Rectal smooth muscle tissue (tissue), 1 donor: ENCODE measurements at regions not wholly inside any gene's neighbourhood (a gene's known extent, or its start where the extent isn't known, plus 50 kb on each side); places are given as distances from the start of the nearest gene placed in this dataset.

Source experiments
- H3K27ac ChIP-seq: one replicate; pipeline ENCODE4 v1.7.0; 2013; ENCODE audit warnings: low read depth, low read length, inconsistent platforms
- H3K27me3 ChIP-seq: one replicate; pipeline ENCODE4 v1.7.0; 2013; ENCODE audit warnings: low read length; ENCODE audit not compliant: control insufficient read depth, insufficient read depth
- H3K36me3 ChIP-seq: one replicate; pipeline ENCODE4 v1.7.0; 2013; ENCODE audit warnings: low read length; ENCODE audit not compliant: control insufficient read depth, insufficient read depth
- H3K4me1 ChIP-seq: one replicate; pipeline ENCODE4 v1.7.0; 2013; ENCODE audit warnings: low read length; ENCODE audit not compliant: control insufficient read depth, insufficient read depth
- H3K4me3 ChIP-seq: one replicate; pipeline ENCODE4 v1.7.0; 2013; ENCODE audit warnings: low read length
- H3K9ac ChIP-seq: one replicate; pipeline ENCODE4 v1.7.0; 2013; ENCODE audit warnings: low read length

GRCh38 chr4:130329036-130329435 lies 1233.1 kb downstream of the C4orf33 start:
- Histone ChIP-seq H3K27me3 (no peaks in the 10 kb centered on the region), H3K4me1 (no peaks in the 10 kb centered on the region), H3K27ac (no peak overlapping the region), H3K9ac (no peak overlapping the region), H3K4me3 (no peak overlapping the region), H3K36me3 (no peaks in the 10 kb centered on the region)

GRCh38 chr4:130333241-130333759 lies 1237.3 kb downstream of the C4orf33 start:
- H3K4me1 ChIP-seq, result no peaks in the 10 kb centered on the region

GRCh38 chr4:130335417-130336194 lies 1239.7 kb downstream of the C4orf33 start:
- no peaks in the 10 kb centered on the region for H3K36me3 ChIP-seq

More at GRCh38 chr4:130333241-130333759, 1237.3 kb downstream of the C4orf33 start:
- Histone ChIP-seq H3K4me3 (no peak overlapping the region), H3K27me3 (no peaks in the 10 kb centered on the region), H3K9ac (no peak overlapping the region), H3K36me3 (no peaks in the 10 kb centered on the region), H3K27ac (no peak overlapping the region)

GRCh38 chr4:130336585-130337217 lies 1240.7 kb downstream of the C4orf33 start:
- H3K4me3 ChIP-seq, result no peak overlapping the region

More at GRCh38 chr4:130335417-130336194, 1239.7 kb downstream of the C4orf33 start:
- no peak overlapping the region for H3K9ac ChIP-seq
- no peak overlapping the region for H3K27ac ChIP-seq
- H3K27me3 ChIP-seq, result no peaks in the 10 kb centered on the region
- H3K4me3 ChIP-seq, result no peak overlapping the region
- H3K4me1 ChIP-seq, result no peaks in the 10 kb centered on the region

GRCh38 chr4:130338851-130339250 lies 1242.9 kb downstream of the C4orf33 start:
- H3K27me3 ChIP-seq, result no peaks in the 10 kb centered on the region
- H3K4me3 ChIP-seq, result no peak overlapping the region
- H3K9ac ChIP-seq, result no peak overlapping the region
- H3K4me1 ChIP-seq, result no peaks in the 10 kb centered on the region
- no peak overlapping the region for H3K27ac ChIP-seq
- no peaks in the 10 kb centered on the region for H3K36me3 ChIP-seq

More at GRCh38 chr4:130336585-130337217, 1240.7 kb downstream of the C4orf33 start:
- H3K9ac ChIP-seq, result no peak overlapping the region
- H3K36me3 ChIP-seq, result no peaks in the 10 kb centered on the region
- no peaks in the 10 kb centered on the region for H3K4me1 ChIP-seq
- H3K27ac ChIP-seq, result no peak overlapping the region
- no peaks in the 10 kb centered on the region for H3K27me3 ChIP-seq

- H3K4me3 ChIP-seq, result no peak overlapping the region
- H3K27me3 ChIP-seq, result no peaks in the 10 kb centered on the region
- no peak overlapping the region for H3K27ac ChIP-seq
- no peak overlapping the region for H3K9ac ChIP-seq
- H3K36me3 ChIP-seq, result no peaks in the 10 kb centered on the region
- H3K4me1 ChIP-seq, result no peaks in the 10 kb centered on the region
Measured at GRCh38 chr4:130349745-130350144, 1253.8 kb downstream of the C4orf33 start.

- Histone ChIP-seq H3K27me3 (no peaks in the 10 kb centered on the region), H3K27ac (no peak overlapping the region), H3K4me1 (no peaks in the 10 kb centered on the region), H3K4me3 (no peak overlapping the region), H3K9ac (no peak overlapping the region), H3K36me3 (no peaks in the 10 kb centered on the region)
Measured at GRCh38 chr4:130356873-130357272, 1260.9 kb downstream of the C4orf33 start.

- no peaks in the 10 kb centered on the region for H3K27me3 ChIP-seq
- H3K27ac ChIP-seq, result no peak overlapping the region
- H3K9ac ChIP-seq, result no peak overlapping the region
- no peak overlapping the region for H3K4me3 ChIP-seq
- H3K36me3 ChIP-seq, result no peaks in the 10 kb centered on the region
- H3K4me1 ChIP-seq, result no peaks in the 10 kb centered on the region
Measured at GRCh38 chr4:130359542-130359941, 1263.6 kb downstream of the C4orf33 start.

GRCh38 chr4:130361616-130362015 lies 1265.7 kb downstream of the C4orf33 start:
- no peaks in the 10 kb centered on the region for H3K36me3 ChIP-seq
- H3K27ac ChIP-seq, result no peak overlapping the region
- no peaks in the 10 kb centered on the region for H3K27me3 ChIP-seq
- no peak overlapping the region for H3K4me3 ChIP-seq
- H3K4me1 ChIP-seq, result no peaks in the 10 kb centered on the region
- H3K9ac ChIP-seq, result no peak overlapping the region

GRCh38 chr4:130368668-130369067 lies 1272.7 kb downstream of the C4orf33 start:
- Histone ChIP-seq H3K9ac (no peak overlapping the region), H3K4me3 (no peak overlapping the region), H3K27me3 (no peaks in the 10 kb centered on the region), H3K4me1 (no peaks in the 10 kb centered on the region), H3K27ac (no peak overlapping the region), H3K36me3 (no peaks in the 10 kb centered on the region)

- H3K4me3 ChIP-seq, result no peak overlapping the region
- H3K4me1 ChIP-seq, result no peaks in the 10 kb centered on the region
- no peaks in the 10 kb centered on the region for H3K27me3 ChIP-seq
- H3K36me3 ChIP-seq, result no peaks in the 10 kb centered on the region
- no peak overlapping the region for H3K9ac ChIP-seq
- no peak overlapping the region for H3K27ac ChIP-seq
Measured at GRCh38 chr4:130393231-130393630, 1297.3 kb downstream of the C4orf33 start.

GRCh38 chr4:130393642-130394041 lies 1297.7 kb downstream of the C4orf33 start:
- no peaks in the 10 kb centered on the region for H3K36me3 ChIP-seq
- no peaks in the 10 kb centered on the region for H3K4me1 ChIP-seq
- H3K9ac ChIP-seq, result no peak overlapping the region
- no peak overlapping the region for H3K27ac ChIP-seq
- H3K27me3 ChIP-seq, result no peaks in the 10 kb centered on the region
- H3K4me3 ChIP-seq, result no peak overlapping the region
